ENCODE measurements at regions not wholly inside any gene's neighbourhood (a gene's known extent, or its start where the extent isn't known, plus 50 kb on each side); places are given as distances from the start of the nearest gene placed in this dataset.

- H3K4me3 ChIP-seq (ENCODE audit: control insufficient read depth in 1 of 7, extremely low read depth in 1 of 7, insufficient read depth in 4 of 7, low read depth in 2 of 7, low read length in 6 of 7), result no peak overlapping the region
- H3K4me1 ChIP-seq (ENCODE audit: control extremely low read depth in 1 of 4, control insufficient read depth in 4 of 4, insufficient read depth in 4 of 4, low read length in 3 of 4), result no peaks in the 10 kb centered on the region
- no peak for DNase-seq
- no peaks in the 10 kb centered on the region for H3K36me3 ChIP-seq (ENCODE audit: control insufficient read depth in 4 of 4, insufficient read depth in 4 of 4, low read length in 3 of 4)
- 88% methylated on average over 1 of the region's 1 CpG for WGBS (ENCODE audit: insufficient coverage)
- no peak overlapping the region for H3K27ac ChIP-seq (ENCODE audit: insufficient read depth in 1 of 2, low read depth in 1 of 2, low read length in 2 of 2, poor library complexity in 1 of 2, severe bottlenecking in 2 of 2)
- POLR2A ChIA-PET, result no interaction called here
- no peaks in the 10 kb centered on the region for H3K27me3 ChIP-seq (replicated peaks in 2 of 5; ENCODE audit: control insufficient read depth in 4 of 5, insufficient read depth in 5 of 5, low read length in 4 of 5)
- CTCF ChIA-PET, result interaction anchor here (0.6 kb wide), 1 partner anchor 1638 kb away, joined by 4 read pairs; no protein-coding TSS in a partner anchor
- no peaks in the 10 kb centered on the region for H3K9me3 ChIP-seq (ENCODE audit: control extremely low read depth in 1 of 5, control insufficient read depth in 4 of 5, insufficient read depth in 2 of 5, low read depth in 1 of 5, low read length in 4 of 5)
Observed at GRCh38 chrX:42054256-42054655, 130.9 kb upstream of the CASK start.

- ChIA-PET POLR2A (no interaction called here), CTCF (no interaction called here)
- WGBS (ENCODE audit: insufficient coverage), result 76% methylated on average over 4 of the region's 4 CpGs
- no peaks in the 10 kb centered on the region for H3K4me1 ChIP-seq (ENCODE audit: control extremely low read depth in 1 of 4, control insufficient read depth in 4 of 4, insufficient read depth in 4 of 4, low read length in 3 of 4)
- H3K27ac ChIP-seq (ENCODE audit: insufficient read depth in 1 of 2, low read depth in 1 of 2, low read length in 2 of 2, poor library complexity in 1 of 2, severe bottlenecking in 2 of 2), result no peak overlapping the region
- H3K4me3 ChIP-seq (ENCODE audit: control insufficient read depth in 1 of 7, extremely low read depth in 1 of 7, insufficient read depth in 4 of 7, low read depth in 2 of 7, low read length in 6 of 7), result no peak overlapping the region
- H3K9me3 ChIP-seq (ENCODE audit: control extremely low read depth in 1 of 5, control insufficient read depth in 4 of 5, insufficient read depth in 2 of 5, low read depth in 1 of 5, low read length in 4 of 5), result no peaks in the 10 kb centered on the region
- H3K36me3 ChIP-seq (ENCODE audit: control insufficient read depth in 4 of 4, insufficient read depth in 4 of 4, low read length in 3 of 4), result no peaks in the 10 kb centered on the region
- H3K27me3 ChIP-seq (replicated peaks in 2 of 5; ENCODE audit: control insufficient read depth in 4 of 5, insufficient read depth in 5 of 5, low read length in 4 of 5), result no peaks in the 10 kb centered on the region
- no peak for DNase-seq
Observed at GRCh38 chrX:42050345-42050744, 127.0 kb upstream of the CASK start.

GRCh38 chrX:42047886-42048285 is 124.5 kb upstream of the CASK start:
- Histone ChIP-seq H3K9me3 (ENCODE audit: control extremely low read depth in 1 of 5, control insufficient read depth in 4 of 5, insufficient read depth in 2 of 5, low read depth in 1 of 5, low read length in 4 of 5) (no peaks in the 10 kb centered on the region), H3K4me1 (ENCODE audit: control extremely low read depth in 1 of 4, control insufficient read depth in 4 of 4, insufficient read depth in 4 of 4, low read length in 3 of 4) (no peaks in the 10 kb centered on the region), H3K4me3 (ENCODE audit: control insufficient read depth in 1 of 7, extremely low read depth in 1 of 7, insufficient read depth in 4 of 7, low read depth in 2 of 7, low read length in 6 of 7) (no peak overlapping the region), H3K27ac (ENCODE audit: insufficient read depth in 1 of 2, low read depth in 1 of 2, low read length in 2 of 2, poor library complexity in 1 of 2, severe bottlenecking in 2 of 2) (no peak overlapping the region), H3K36me3 (ENCODE audit: control insufficient read depth in 4 of 4, insufficient read depth in 4 of 4, low read length in 3 of 4) (no peaks in the 10 kb centered on the region), H3K27me3 (replicated peaks in 2 of 5; ENCODE audit: control insufficient read depth in 4 of 5, insufficient read depth in 5 of 5, low read length in 4 of 5) (no peaks in the 10 kb centered on the region)
- no peak for DNase-seq
- POLR2A ChIA-PET, result no interaction called here
- CTCF ChIA-PET, result interaction anchor here (0.6 kb wide), 1 partner anchor 467 kb away, joined by 3 read pairs; no protein-coding TSS in a partner anchor
- WGBS (ENCODE audit: insufficient coverage), result 82% methylated on average over 4 of the region's 5 CpGs

GRCh38 chrX:42028109-42028508 is 104.8 kb upstream of the CASK start:
- POLR2A ChIA-PET, result no interaction called here
- Histone ChIP-seq H3K4me1 (ENCODE audit: control extremely low read depth in 1 of 4, control insufficient read depth in 4 of 4, insufficient read depth in 4 of 4, low read length in 3 of 4) (no peaks in the 10 kb centered on the region), H3K36me3 (ENCODE audit: control insufficient read depth in 4 of 4, insufficient read depth in 4 of 4, low read length in 3 of 4) (no peaks in the 10 kb centered on the region), H3K27ac (ENCODE audit: insufficient read depth in 1 of 2, low read depth in 1 of 2, low read length in 2 of 2, poor library complexity in 1 of 2, severe bottlenecking in 2 of 2) (no peak overlapping the region), H3K4me3 (ENCODE audit: control insufficient read depth in 1 of 7, extremely low read depth in 1 of 7, insufficient read depth in 4 of 7, low read depth in 2 of 7, low read length in 6 of 7) (no peak overlapping the region), H3K27me3 (replicated peaks in 2 of 5; ENCODE audit: control insufficient read depth in 4 of 5, insufficient read depth in 5 of 5, low read length in 4 of 5) (peaks cover 0 to 5% (median 0%) of the 10 kb centered on the region in 5 experiments), H3K9me3 (ENCODE audit: control extremely low read depth in 1 of 5, control insufficient read depth in 4 of 5, insufficient read depth in 2 of 5, low read depth in 1 of 5, low read length in 4 of 5) (no peaks in the 10 kb centered on the region)
- no peak for DNase-seq
- CTCF ChIA-PET, result no interaction called here
- WGBS (ENCODE audit: insufficient coverage), result 62% methylated on average over 2 of the region's 2 CpGs

- 78% methylated on average over 2 of the region's 3 CpGs for WGBS (ENCODE audit: insufficient coverage)
- no peak for DNase-seq
- H3K27ac ChIP-seq (ENCODE audit: insufficient read depth in 1 of 2, low read depth in 1 of 2, low read length in 2 of 2, poor library complexity in 1 of 2, severe bottlenecking in 2 of 2), result no peak overlapping the region
- no peaks in the 10 kb centered on the region for H3K9me3 ChIP-seq (ENCODE audit: control extremely low read depth in 1 of 5, control insufficient read depth in 4 of 5, insufficient read depth in 2 of 5, low read depth in 1 of 5, low read length in 4 of 5)
- ChIA-PET CTCF (no interaction called here), POLR2A (no interaction called here)
- peaks cover 0 to 5% (median 0%) of the 10 kb centered on the region in 5 experiments for H3K27me3 ChIP-seq (replicated peaks in 2 of 5; ENCODE audit: control insufficient read depth in 4 of 5, insufficient read depth in 5 of 5, low read length in 4 of 5)
- no peaks in the 10 kb centered on the region for H3K36me3 ChIP-seq (ENCODE audit: control insufficient read depth in 4 of 4, insufficient read depth in 4 of 4, low read length in 3 of 4)
- H3K4me1 ChIP-seq (ENCODE audit: control extremely low read depth in 1 of 4, control insufficient read depth in 4 of 4, insufficient read depth in 4 of 4, low read length in 3 of 4), result no peaks in the 10 kb centered on the region
- H3K4me3 ChIP-seq (ENCODE audit: control insufficient read depth in 1 of 7, extremely low read depth in 1 of 7, insufficient read depth in 4 of 7, low read depth in 2 of 7, low read length in 6 of 7), result no peak overlapping the region
Observed at GRCh38 chrX:42027367-42028000, 104.1 kb upstream of the CASK start.

GRCh38 chrX:42025861-42026260 is 102.5 kb upstream of the CASK start:
- WGBS (ENCODE audit: insufficient coverage), result 83% methylated on average over 1 of the region's 2 CpGs
- Histone ChIP-seq H3K4me1 (ENCODE audit: control extremely low read depth in 1 of 4, control insufficient read depth in 4 of 4, insufficient read depth in 4 of 4, low read length in 3 of 4) (no peaks in the 10 kb centered on the region), H3K4me3 (ENCODE audit: control insufficient read depth in 1 of 7, extremely low read depth in 1 of 7, insufficient read depth in 4 of 7, low read depth in 2 of 7, low read length in 6 of 7) (no peak overlapping the region), H3K36me3 (ENCODE audit: control insufficient read depth in 4 of 4, insufficient read depth in 4 of 4, low read length in 3 of 4) (no peaks in the 10 kb centered on the region), H3K27me3 (replicated peaks in 2 of 5; ENCODE audit: control insufficient read depth in 4 of 5, insufficient read depth in 5 of 5, low read length in 4 of 5) (peaks cover 0 to 5% (median 0%) of the 10 kb centered on the region in 5 experiments), H3K27ac (ENCODE audit: insufficient read depth in 1 of 2, low read depth in 1 of 2, low read length in 2 of 2, poor library complexity in 1 of 2, severe bottlenecking in 2 of 2) (no peak overlapping the region), H3K9me3 (ENCODE audit: control extremely low read depth in 1 of 5, control insufficient read depth in 4 of 5, insufficient read depth in 2 of 5, low read depth in 1 of 5, low read length in 4 of 5) (no peaks in the 10 kb centered on the region)
- ChIA-PET CTCF (no interaction called here), POLR2A (no interaction called here)
- no peak for DNase-seq

- H3K36me3 ChIP-seq (ENCODE audit: control insufficient read depth in 4 of 4, insufficient read depth in 4 of 4, low read length in 3 of 4), result no peaks in the 10 kb centered on the region
- no peaks in the 10 kb centered on the region for H3K4me1 ChIP-seq (ENCODE audit: control extremely low read depth in 1 of 4, control insufficient read depth in 4 of 4, insufficient read depth in 4 of 4, low read length in 3 of 4)
- POLR2A ChIA-PET, result no interaction called here
- no peak overlapping the region for H3K27ac ChIP-seq (ENCODE audit: insufficient read depth in 1 of 2, low read depth in 1 of 2, low read length in 2 of 2, poor library complexity in 1 of 2, severe bottlenecking in 2 of 2)
- H3K9me3 ChIP-seq (ENCODE audit: control extremely low read depth in 1 of 5, control insufficient read depth in 4 of 5, insufficient read depth in 2 of 5, low read depth in 1 of 5, low read length in 4 of 5), result no peaks in the 10 kb centered on the region
- H3K4me3 ChIP-seq (ENCODE audit: control insufficient read depth in 1 of 7, extremely low read depth in 1 of 7, insufficient read depth in 4 of 7, low read depth in 2 of 7, low read length in 6 of 7), result no peak overlapping the region
- H3K27me3 ChIP-seq (replicated peaks in 2 of 5; ENCODE audit: control insufficient read depth in 4 of 5, insufficient read depth in 5 of 5, low read length in 4 of 5), result peaks cover 0 to 5% (median 0%) of the 10 kb centered on the region in 5 experiments
- CTCF ChIA-PET, result no interaction called here
- WGBS (ENCODE audit: insufficient coverage), result no CpG with 5 or more reads among the region's 1 CpG
- no peak for DNase-seq
Observed at GRCh38 chrX:42023122-42023521, 99.8 kb upstream of the CASK start.

Measured in common myeloid progenitor, CD34-positive (primary cell).